NT2/D1 (cell line): ENCODE measurements at regions not wholly inside any gene's neighbourhood (a gene's known extent, or its start where the extent isn't known, plus 50 kb on each side); places are given as distances from the start of the nearest gene placed in this dataset.

Source experiments
- DNase-seq: peaks from one replicate; pipeline ENCODE4 v3.0.0-alpha.2; 2011; ENCODE audit warnings: low read depth, low spot score
- H3K27me3 ChIP-seq: 2 replicates; pipeline ENCODE4 v1.6.0; 2011; ENCODE audit warnings: mild to moderate bottlenecking; ENCODE audit not compliant: insufficient read length, insufficient read depth
- H3K36me3 ChIP-seq: 2 replicates; pipeline ENCODE4 v1.6.1; 2011; ENCODE audit warnings: mild to moderate bottlenecking, low read length, mixed read lengths; ENCODE audit not compliant: insufficient read depth, insufficient read length
- H3K4me1 ChIP-seq: 2 replicates; pipeline ENCODE4 v1.5.1; 2011; ENCODE audit not compliant: insufficient read depth, insufficient read length
- H3K4me3 ChIP-seq: 2 replicates; pipeline ENCODE4 v1.5.1; 2011; ENCODE audit warnings: low read depth; ENCODE audit not compliant: insufficient read length
- H3K9ac ChIP-seq: 2 replicates; pipeline ENCODE4 v1.6.0; 2011; ENCODE audit warnings: low read depth; ENCODE audit not compliant: insufficient read length
- H3K9me3 ChIP-seq: 2 replicates; pipeline ENCODE4 v1.5.1; 2011; ENCODE audit warnings: mild to moderate bottlenecking, low read length; ENCODE audit not compliant: insufficient read depth
- SUZ12 ChIP-seq: IDR thresholded peaks from 2 replicates; pipeline ENCODE4 v1.6.1; 2011; ENCODE audit not compliant: insufficient read length, insufficient read depth; ENCODE audit errors: extremely low read depth
- YY1 ChIP-seq: IDR thresholded peaks from 2 replicates; pipeline ENCODE4 v1.6.1; 2011; ENCODE audit not compliant: insufficient read length, insufficient read depth
- ZNF274 ChIP-seq: IDR thresholded peaks from 2 replicates; pipeline ENCODE4 v1.6.1; 2011; ENCODE audit warnings: mild to moderate bottlenecking, low read depth, low read length

DNA sequence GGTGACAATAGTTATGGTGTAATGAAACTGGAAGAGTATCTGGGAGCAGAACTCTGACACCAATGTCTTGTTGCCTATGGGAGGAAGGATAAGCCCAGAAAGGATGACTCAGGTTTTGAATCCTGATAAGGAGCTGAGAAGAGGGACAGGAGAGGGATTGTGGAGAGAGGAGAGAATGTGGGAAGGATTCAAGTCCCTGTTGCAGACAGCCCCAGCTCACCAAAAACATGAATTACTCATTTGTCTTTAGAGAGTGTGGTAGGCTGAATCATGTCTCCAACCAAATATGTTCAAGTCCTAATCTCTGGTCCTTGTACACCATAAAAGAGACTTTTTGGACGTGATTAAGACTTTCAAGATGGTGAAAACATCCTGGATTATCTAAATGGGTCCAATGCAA lies 206.9 kb upstream of the PHYHIPL start:
- Histone ChIP-seq H3K9me3 (no peaks in the 10 kb centered on the region), H3K27me3 (peaks cover 5% of the 10 kb centered on the region), H3K9ac (no peak overlapping the region), H3K4me1 (no peaks in the 10 kb centered on the region), H3K36me3 (no peaks in the 10 kb centered on the region), H3K4me3 (no peak overlapping the region)
- DNase-seq = no peak
- TF ChIP-seq SUZ12 (no peak), ZNF274 (no peak), YY1 (no peak)

DNA sequence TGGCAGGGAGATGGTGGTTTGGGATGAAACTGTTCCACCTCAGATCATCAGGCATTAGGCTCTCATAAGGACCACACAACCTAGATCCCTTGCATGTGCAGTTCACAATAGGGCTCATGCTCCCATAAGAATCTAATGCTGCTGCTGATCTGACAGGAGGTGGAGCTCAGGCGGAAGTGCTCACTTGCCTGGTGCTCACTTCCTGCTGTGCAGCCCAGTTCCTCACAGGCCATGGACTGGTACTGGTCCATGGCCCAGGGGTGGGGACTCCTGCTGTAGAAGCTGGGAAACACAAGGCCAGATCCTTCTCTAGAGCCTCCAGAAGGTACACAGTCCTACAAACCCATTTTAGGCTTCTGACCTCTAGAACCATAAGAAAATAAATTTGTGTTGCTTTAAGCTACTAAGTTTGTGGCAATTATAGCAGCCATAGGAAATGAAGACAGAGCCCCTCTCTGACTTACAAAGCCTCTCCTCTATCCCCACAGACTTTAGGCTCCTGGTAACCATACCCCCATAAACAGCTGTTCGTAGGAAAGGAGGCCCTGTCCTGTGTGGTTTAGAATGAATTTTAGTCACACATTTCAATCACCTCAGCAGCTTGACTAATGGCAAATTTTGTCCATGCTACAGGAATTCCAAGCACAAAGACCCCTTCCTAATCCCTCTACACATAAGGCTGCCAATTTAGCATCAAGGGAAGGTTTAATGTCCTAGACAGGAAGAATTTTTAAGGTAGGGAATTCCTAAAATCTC lies 206.1 kb upstream of the PHYHIPL start:
- no peaks in the 10 kb centered on the region for H3K4me1 ChIP-seq
- no peak for DNase-seq
- no peak overlapping the region for H3K4me3 ChIP-seq
- H3K27me3 ChIP-seq = peaks cover 5% of the 10 kb centered on the region
- no peak overlapping the region for H3K9ac ChIP-seq
- no peaks in the 10 kb centered on the region for H3K36me3 ChIP-seq
- no peaks in the 10 kb centered on the region for H3K9me3 ChIP-seq
- no peak for TF ChIP-seq SUZ12
- TF ChIP-seq YY1 = no peak
- TF ChIP-seq ZNF274 = no peak

DNA sequence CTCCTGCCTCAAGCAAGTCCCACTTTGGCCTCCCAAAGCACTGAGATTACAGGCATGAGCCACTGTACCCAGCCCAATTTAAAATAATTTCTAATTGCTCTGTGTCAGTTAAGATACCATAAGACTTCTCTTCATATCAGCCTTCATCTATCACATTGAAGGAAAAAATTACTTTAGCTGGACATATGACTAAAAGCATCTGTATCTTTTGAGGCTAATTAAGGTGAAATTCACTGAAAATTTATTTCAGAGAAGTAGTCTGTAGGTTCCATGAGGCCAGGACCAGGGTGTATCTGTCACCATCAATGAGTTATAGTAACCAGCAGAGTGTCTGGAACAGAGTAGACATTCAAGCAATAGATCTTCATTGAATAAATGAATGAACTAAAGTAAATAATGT lies 205.2 kb upstream of the PHYHIPL start:
- TF ChIP-seq YY1 (no peak), SUZ12 (no peak)

DNA sequence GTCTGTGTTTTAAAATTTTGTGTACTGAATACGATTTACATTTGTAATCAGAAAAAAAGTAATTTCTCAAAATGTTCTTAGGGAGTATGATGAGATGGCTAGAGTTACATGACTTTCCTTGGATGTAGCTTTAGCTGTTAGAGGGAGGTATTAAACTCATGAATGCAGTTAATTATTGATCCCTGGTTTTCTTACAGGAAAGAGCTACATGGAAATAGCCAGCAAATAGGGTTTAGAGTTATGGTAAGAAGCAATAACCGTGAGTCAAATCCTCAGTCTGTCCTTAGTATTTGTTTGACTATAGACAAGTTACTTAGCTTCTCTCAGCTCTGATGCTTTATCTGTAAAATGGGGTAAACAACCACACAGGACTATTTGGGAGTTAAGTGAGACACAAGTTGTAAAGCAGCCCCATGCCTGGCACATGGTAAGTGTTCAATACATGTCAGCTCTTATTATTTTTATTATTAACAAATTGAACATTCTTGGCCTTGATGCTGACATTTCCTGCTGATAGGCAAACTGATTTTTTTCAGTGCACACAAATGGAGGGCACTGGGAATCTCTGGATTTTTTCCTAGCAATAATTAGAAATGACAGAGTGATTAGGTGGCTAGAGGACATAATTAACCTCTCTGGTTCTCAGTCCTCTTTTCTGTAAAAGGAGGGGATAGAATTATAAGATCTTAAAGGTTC lies 204.5 kb upstream of the PHYHIPL start:
- Histone ChIP-seq H3K9me3 (no peaks in the 10 kb centered on the region), H3K36me3 (no peaks in the 10 kb centered on the region), H3K27me3 (no peaks in the 10 kb centered on the region), H3K9ac (no peak overlapping the region), H3K4me1 (no peaks in the 10 kb centered on the region), H3K4me3 (no peak overlapping the region)
- TF ChIP-seq ZNF274 (no peak), YY1 (no peak), SUZ12 (no peak)
- no peak for DNase-seq

More for the DNA sequence above, 205.2 kb upstream of the PHYHIPL start:
- Histone ChIP-seq H3K9me3 (no peaks in the 10 kb centered on the region), H3K9ac (no peak overlapping the region), H3K4me1 (no peaks in the 10 kb centered on the region), H3K4me3 (no peak overlapping the region), H3K27me3 (peaks cover 2% of the 10 kb centered on the region), H3K36me3 (no peaks in the 10 kb centered on the region)
- DNase-seq = no peak

DNA sequence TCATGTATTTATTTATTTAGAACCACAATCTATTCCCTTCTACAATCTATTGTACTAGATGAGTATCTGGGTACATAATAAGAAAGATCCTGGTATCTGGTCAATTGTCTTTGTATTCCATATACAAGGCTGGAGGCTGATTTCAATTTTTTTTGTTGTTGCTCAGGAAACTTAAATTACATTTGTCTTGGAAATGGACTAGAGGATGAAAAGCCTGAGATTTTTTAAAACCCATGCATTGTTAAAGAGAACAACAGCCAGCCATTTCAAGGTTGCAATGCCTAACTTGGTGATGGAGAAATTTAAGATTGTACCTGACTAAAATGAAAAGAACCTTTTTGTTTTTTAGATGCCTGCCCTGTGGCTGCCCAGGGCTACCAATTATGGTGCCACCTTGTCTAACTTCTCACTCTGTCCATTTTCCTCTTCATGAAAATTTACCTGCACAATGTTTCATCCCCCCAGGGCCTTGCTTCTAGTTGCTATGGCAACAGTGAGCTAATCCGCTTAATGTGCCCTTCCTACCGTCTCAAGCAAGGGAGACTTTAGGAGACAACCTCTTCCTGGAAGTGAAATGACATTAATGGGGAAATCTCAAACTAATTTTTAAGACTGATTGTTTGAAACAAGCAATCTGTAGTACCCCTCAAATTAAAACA lies 203.7 kb upstream of the PHYHIPL start:
- Histone ChIP-seq H3K27me3 (no peaks in the 10 kb centered on the region), H3K9ac (no peak overlapping the region), H3K9me3 (no peaks in the 10 kb centered on the region), H3K4me3 (no peak overlapping the region), H3K4me1 (no peaks in the 10 kb centered on the region), H3K36me3 (no peaks in the 10 kb centered on the region)
- TF ChIP-seq YY1 = no peak
- no peak for TF ChIP-seq SUZ12
- TF ChIP-seq ZNF274 = no peak
- DNase-seq = no peak

DNA sequence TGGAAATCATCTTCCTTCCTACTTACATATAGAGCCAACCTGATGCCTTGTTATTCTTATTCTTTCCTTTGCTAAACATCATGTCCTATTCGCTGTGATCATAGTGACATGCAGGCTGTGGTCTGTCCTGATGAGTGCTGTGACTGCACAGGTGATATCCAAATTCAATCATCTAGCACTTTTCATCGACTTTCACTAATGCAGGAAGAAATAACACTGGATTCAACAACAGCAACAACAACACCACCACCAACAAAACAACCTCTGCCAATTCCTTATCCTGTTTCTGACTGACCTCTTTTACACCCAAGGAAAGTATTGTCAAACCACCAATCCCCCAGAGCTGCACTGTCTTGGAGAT lies 203.2 kb upstream of the PHYHIPL start:
- DNase-seq = no peak
- Histone ChIP-seq H3K36me3 (no peaks in the 10 kb centered on the region), H3K4me3 (no peak overlapping the region), H3K27me3 (no peaks in the 10 kb centered on the region), H3K9me3 (no peaks in the 10 kb centered on the region), H3K9ac (no peak overlapping the region), H3K4me1 (no peaks in the 10 kb centered on the region)
- TF ChIP-seq YY1 (no peak), SUZ12 (no peak), ZNF274 (no peak)

DNA sequence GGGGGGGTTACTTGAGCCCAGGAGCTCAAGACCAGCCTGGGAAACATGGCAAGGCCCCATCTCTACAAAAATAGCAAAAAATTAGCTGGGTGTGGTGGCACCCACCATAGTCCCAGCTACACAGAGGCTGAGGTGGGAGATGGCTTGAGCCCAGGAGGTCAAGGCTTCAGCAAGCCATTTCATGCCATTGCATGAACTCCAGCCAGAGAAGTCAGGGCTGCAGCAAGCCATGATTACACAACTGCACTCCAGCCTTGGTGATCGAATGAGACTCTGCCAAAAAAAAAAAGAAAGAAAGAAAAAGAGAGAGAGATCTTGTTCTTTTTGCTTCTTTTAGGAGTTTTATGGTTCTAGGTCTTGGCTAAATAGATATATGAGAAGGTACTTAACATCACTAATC lies 200.2 kb upstream of the PHYHIPL start:
- Histone ChIP-seq H3K4me3 (no peak overlapping the region), H3K36me3 (no peaks in the 10 kb centered on the region), H3K4me1 (no peaks in the 10 kb centered on the region), H3K9me3 (no peaks in the 10 kb centered on the region), H3K27me3 (no peaks in the 10 kb centered on the region), H3K9ac (no peak overlapping the region)
- TF ChIP-seq ZNF274 (no peak), YY1 (no peak), SUZ12 (no peak)
- no peak for DNase-seq
